ENCODE measurements at regions not wholly inside any gene's neighbourhood (a gene's known extent, or its start where the extent isn't known, plus 50 kb on each side); places are given as distances from the start of the nearest gene placed in this dataset.

DNA sequence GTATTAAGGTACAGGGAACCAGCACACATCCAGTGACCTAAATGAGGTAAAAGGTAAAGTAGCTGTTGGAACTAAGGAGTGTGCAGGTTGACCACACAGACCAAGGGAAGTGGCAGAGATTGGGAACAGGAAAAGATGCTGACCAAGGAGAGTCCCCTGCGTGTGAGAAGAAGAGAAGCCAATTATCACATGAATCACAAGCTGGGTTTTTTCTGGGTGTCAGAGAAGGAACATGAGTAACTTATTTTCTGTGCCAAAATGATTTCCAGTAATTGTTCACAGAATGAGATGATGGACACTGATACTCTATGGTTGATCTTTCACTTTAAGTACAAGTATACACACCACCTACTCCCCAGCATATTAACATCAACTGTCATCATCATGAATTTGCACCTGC is 130.7 kb upstream of the ACO1 start:
- H3K27me3 ChIP-seq, result no peaks in the 10 kb centered on the region
- H3K4me3 ChIP-seq, result no peak overlapping the region
- intact Hi-C loops (cut with DNase I), result loop anchor here (10.0 kb wide), 1 partner anchor 1129 kb away; no protein-coding TSS in a partner anchor
- 57% methylated on average over 1 of the region's 1 CpG for WGBS
- H3K4me1 ChIP-seq, result peaks cover 0 to 8% (median 5%) of the 10 kb centered on the region in 4 donors
- no peak for DNase-seq (ENCODE audit: extremely low spot score)
- H3K36me3 ChIP-seq, result no peaks in the 10 kb centered on the region
- TF ChIP-seq, protein P1, sequence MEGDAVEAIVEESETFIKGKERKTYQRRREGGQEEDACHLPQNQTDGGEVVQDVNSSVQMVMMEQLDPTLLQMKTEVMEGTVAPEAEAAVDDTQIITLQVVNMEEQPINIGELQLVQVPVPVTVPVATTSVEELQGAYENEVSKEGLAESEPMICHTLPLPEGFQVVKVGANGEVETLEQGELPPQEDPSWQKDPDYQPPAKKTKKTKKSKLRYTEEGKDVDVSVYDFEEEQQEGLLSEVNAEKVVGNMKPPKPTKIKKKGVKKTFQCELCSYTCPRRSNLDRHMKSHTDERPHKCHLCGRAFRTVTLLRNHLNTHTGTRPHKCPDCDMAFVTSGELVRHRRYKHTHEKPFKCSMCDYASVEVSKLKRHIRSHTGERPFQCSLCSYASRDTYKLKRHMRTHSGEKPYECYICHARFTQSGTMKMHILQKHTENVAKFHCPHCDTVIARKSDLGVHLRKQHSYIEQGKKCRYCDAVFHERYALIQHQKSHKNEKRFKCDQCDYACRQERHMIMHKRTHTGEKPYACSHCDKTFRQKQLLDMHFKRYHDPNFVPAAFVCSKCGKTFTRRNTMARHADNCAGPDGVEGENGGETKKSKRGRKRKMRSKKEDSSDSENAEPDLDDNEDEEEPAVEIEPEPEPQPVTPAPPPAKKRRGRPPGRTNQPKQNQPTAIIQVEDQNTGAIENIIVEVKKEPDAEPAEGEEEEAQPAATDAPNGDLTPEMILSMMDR (IDR thresholded peaks at IDR 0.05), result no peak
- TF ChIP-seq POLR2A (IDR thresholded peaks at IDR 0.05; ENCODE audit: low read depth) (no peak), POLR2AphosphoS5 (IDR thresholded peaks at IDR 0.05) (no peak), EP300 (IDR thresholded peaks at IDR 0.05) (no peak)
- H3K9me3 ChIP-seq, result no peaks in the 10 kb centered on the region
- H3K27ac ChIP-seq (replicated peaks in 1 of 4), result no peak overlapping the region

DNA sequence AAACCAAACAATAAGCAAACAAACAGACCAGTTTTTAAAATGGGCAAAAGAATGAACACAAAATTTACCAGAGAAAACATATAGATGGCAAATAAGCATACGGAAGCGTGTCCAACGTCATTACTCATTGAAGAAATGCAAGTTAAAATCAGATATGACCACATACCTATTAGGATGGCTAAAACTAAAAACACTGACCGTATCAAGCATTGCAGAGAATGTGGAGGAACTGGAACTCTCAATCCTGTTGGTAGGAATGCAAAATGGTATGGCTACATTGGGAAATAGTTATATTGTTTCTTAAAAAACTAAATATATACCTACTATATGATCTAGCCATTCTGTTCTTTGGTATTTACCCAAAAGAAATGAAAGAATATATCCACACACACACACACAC is 129.4 kb upstream of the ACO1 start:
- H3K27ac ChIP-seq (replicated peaks in 1 of 4), result no peak overlapping the region
- no peaks in the 10 kb centered on the region for H3K36me3 ChIP-seq
- 76% methylated on average over 4 of the region's 4 CpGs for WGBS
- no peak overlapping the region for H3K4me3 ChIP-seq
- peaks cover 0 to 8% (median 5%) of the 10 kb centered on the region in 4 donors for H3K4me1 ChIP-seq
- H3K9me3 ChIP-seq, result no peaks in the 10 kb centered on the region
- TF ChIP-seq EP300 (IDR thresholded peaks at IDR 0.05), result no peak
- TF ChIP-seq, protein P1 (IDR thresholded peaks at IDR 0.05), result no peak
- no peak for TF ChIP-seq POLR2AphosphoS5 (IDR thresholded peaks at IDR 0.05)
- no peak for TF ChIP-seq POLR2A (IDR thresholded peaks at IDR 0.05; ENCODE audit: low read depth)
- DNase-seq (ENCODE audit: extremely low spot score), result no peak
- intact Hi-C loops (cut with DNase I), result loop anchor here (10.0 kb wide), 1 partner anchor 1130 kb away; no protein-coding TSS in a partner anchor
- H3K27me3 ChIP-seq, result no peaks in the 10 kb centered on the region

DNA sequence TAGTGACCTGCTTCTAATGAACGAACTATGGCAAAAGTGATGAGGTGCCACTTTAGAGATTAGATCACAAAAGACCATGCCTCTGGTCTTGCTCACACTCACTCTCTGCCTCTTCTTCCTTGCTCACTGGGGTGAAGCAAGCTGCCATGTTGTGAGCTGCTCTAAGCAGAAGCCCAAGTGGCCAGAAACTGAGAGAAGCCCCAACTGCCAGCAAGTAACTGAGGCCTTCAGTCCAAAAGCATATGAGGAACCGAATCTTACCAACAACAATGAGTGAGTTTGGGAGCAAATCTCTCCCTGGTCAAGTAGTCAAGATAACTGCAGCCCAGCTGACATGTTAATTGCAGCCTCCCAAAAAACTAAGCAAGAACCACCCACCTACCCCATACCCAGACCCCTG is 126.0 kb upstream of the ACO1 start:
- H3K4me3 ChIP-seq, result no peak overlapping the region

DNA sequence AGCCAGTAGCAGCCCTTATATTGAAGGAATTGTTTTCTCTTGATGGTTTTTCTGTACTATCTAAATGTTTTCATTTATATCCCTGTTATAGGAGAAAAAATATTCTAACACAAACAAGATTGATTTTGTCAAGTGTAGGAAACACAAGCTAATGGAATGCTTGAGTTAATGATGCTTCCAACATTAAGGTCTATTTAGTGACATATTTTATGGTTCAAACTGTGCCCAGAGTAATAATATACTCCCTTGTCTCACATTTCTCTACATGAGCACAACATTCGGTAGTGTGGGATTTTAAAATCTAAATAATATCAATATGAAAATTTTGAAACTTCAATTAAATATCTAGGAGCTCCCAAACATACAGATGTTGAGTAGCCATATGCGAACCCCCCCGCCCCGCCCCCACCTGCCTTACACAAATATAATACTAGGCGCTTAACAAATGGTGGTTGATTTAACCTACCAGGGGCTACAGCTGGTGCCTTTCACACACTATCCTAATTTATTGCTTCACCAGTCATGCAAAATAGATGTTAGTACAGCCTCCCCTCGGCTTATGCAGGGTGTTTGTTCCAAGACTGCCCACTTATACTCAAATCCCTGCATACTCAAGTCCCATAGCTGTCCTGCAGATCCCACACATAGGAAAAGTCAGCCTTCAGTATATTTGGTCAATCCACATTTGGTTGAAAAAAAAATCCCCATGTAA is 124.1 kb upstream of the ACO1 start:
- H3K27me3 ChIP-seq, result no peaks in the 10 kb centered on the region
- H3K9me3 ChIP-seq, result no peaks in the 10 kb centered on the region
- 89% methylated on average over 6 of the region's 6 CpGs for WGBS
- peaks cover 0 to 12% (median 11%) of the 10 kb centered on the region in 4 donors for H3K4me1 ChIP-seq
- no peaks in the 10 kb centered on the region for H3K36me3 ChIP-seq
- intact Hi-C loops (cut with DNase I), result no loop called here
- H3K4me3 ChIP-seq, result no peak overlapping the region
- no peak overlapping the region for H3K27ac ChIP-seq (replicated peaks in 1 of 4)
- no peak for DNase-seq (ENCODE audit: extremely low spot score)
- no peak for TF ChIP-seq EP300 (IDR thresholded peaks at IDR 0.05)
- no peak for TF ChIP-seq POLR2AphosphoS5 (IDR thresholded peaks at IDR 0.05)
- no peak for TF ChIP-seq POLR2A (IDR thresholded peaks at IDR 0.05; ENCODE audit: low read depth)
- TF ChIP-seq, protein P1 (IDR thresholded peaks at IDR 0.05), result no peak

More for the DNA sequence above, 126.0 kb upstream of the ACO1 start:
- WGBS, result 87% methylated on average over 2 of the region's 2 CpGs
- Histone ChIP-seq H3K27me3 (no peaks in the 10 kb centered on the region), H3K27ac (replicated peaks in 1 of 4) (no peak overlapping the region), H3K9me3 (no peaks in the 10 kb centered on the region), H3K4me1 (no peaks in the 10 kb centered on the region), H3K36me3 (no peaks in the 10 kb centered on the region)
- DNase-seq (ENCODE audit: extremely low spot score), result no peak
- intact Hi-C loops (cut with DNase I), result loop anchor here (10.0 kb wide), 1 partner anchor 1134 kb away; no protein-coding TSS in a partner anchor
- TF ChIP-seq EP300 (IDR thresholded peaks at IDR 0.05) (no peak), POLR2AphosphoS5 (IDR thresholded peaks at IDR 0.05) (no peak), POLR2A (IDR thresholded peaks at IDR 0.05; ENCODE audit: low read depth) (no peak)
- TF ChIP-seq, protein P1 (IDR thresholded peaks at IDR 0.05), result no peak

Measured in esophagus muscularis mucosa (tissue), 4 donors.